IMR-90 (cell line): ENCODE measurements at regions not wholly inside any gene's neighbourhood (a gene's known extent, or its start where the extent isn't known, plus 50 kb on each side); places are given as distances from the start of the nearest gene placed in this dataset.

Experiments used
- ATAC-seq: fragments of 200-7000 bp; cut with Tn5 transposase; 2 replicates; pipeline ENCODE4 v1.9.1; 2020; ENCODE audit warnings: low read depth, mild to moderate bottlenecking, moderate library complexity
- BruUV-seq: library from RNA; stranded (reverse); fragments of 400-500 nt; replicated peaks from 2 replicates; lab custom pipeline; 2021; lab: Mats Ljungman, UMichigan
- CTCF ChIA-PET: fragments of 300-600 bp; formaldehyde crosslinking; extraction: SDS; loops from one replicate; lab custom pipeline; 2021; ENCODE audit warnings: antibody characterized with exemption; lab: Yijun Ruan, JAX
- POLR2A ChIA-PET: fragments of 300-600 bp; sonication (Branson Sonifier 250); formaldehyde crosslinking; loops from one replicate; lab custom pipeline; 2022; ENCODE audit warnings: antibody characterized with exemption; ENCODE audit not compliant: unreplicated experiment; lab: Charles Lee
- DNase-seq: peaks from one replicate; pipeline ENCODE4 v3.0.0; 2013
- H2AFZ ChIP-seq: replicated peaks from 2 replicates; pipeline ENCODE3; 2013; ENCODE audit warnings: low read length, mild to moderate bottlenecking; ENCODE audit not compliant: poor library complexity
- H2AK5ac ChIP-seq: 2 replicates; pipeline ENCODE4 v1.6.1; 2013; ENCODE audit warnings: low read depth, low read length, inconsistent platforms
- H2AK9ac ChIP-seq: replicated peaks from 2 replicates; pipeline ENCODE3; 2013; ENCODE audit warnings: mild to moderate bottlenecking, low read depth, low read length, moderate library complexity; ENCODE audit not compliant: poor library complexity
- H2BK120ac ChIP-seq: 2 replicates; pipeline ENCODE4 v1.6.1; 2013; ENCODE audit warnings: low read depth, low read length, inconsistent platforms
- H2BK15ac ChIP-seq: 3 replicates; pipeline ENCODE4 v1.6.1; 2013; ENCODE audit warnings: low read depth, low read length, inconsistent platforms
- H2BK20ac ChIP-seq: 2 replicates; pipeline ENCODE4 v1.6.1; 2013; ENCODE audit warnings: low read depth, mild to moderate bottlenecking, inconsistent platforms, low read length, moderate library complexity
- H2BK5ac ChIP-seq: 2 replicates; pipeline ENCODE4 v1.6.1; 2013; ENCODE audit warnings: mild to moderate bottlenecking, low read depth, low read length, inconsistent platforms; ENCODE audit not compliant: poor library complexity, severe bottlenecking
- H3K14ac ChIP-seq: replicated peaks from 2 replicates; pipeline ENCODE4 v1.6.1; 2013; ENCODE audit warnings: low read depth, low read length, inconsistent platforms
- H3K18ac ChIP-seq: 2 replicates; pipeline ENCODE4 v1.6.1; 2013; ENCODE audit warnings: low read depth, low read length, control low read depth
- H3K23ac ChIP-seq: 2 replicates; pipeline ENCODE4 v1.6.1; 2013; ENCODE audit warnings: low read depth, low read length, inconsistent platforms
- H3K27ac ChIP-seq: 2 replicates; pipeline ENCODE4 v1.5.1; 2013; ENCODE audit warnings: mild to moderate bottlenecking, control low read depth, low read length; ENCODE audit not compliant: insufficient read depth
- H3K27me3 ChIP-seq: 2 replicates; pipeline ENCODE4 v1.6.1; 2013; ENCODE audit warnings: low read length; ENCODE audit not compliant: control insufficient read depth, insufficient read depth
- H3K36me3 ChIP-seq: 2 replicates; pipeline ENCODE4 v1.6.1; 2013; ENCODE audit warnings: low read length, mixed read lengths; ENCODE audit not compliant: control insufficient read depth, insufficient read depth
- H3K4ac ChIP-seq: 2 replicates; pipeline ENCODE4 v1.6.1; 2013; ENCODE audit warnings: low read depth, low read length, inconsistent platforms
- H3K4me1 ChIP-seq: 2 replicates; pipeline ENCODE4 v1.6.1; 2013; ENCODE audit warnings: low read length, mixed read lengths; ENCODE audit not compliant: control insufficient read depth, insufficient read depth
- H3K4me2 ChIP-seq: 2 replicates; pipeline ENCODE4 v1.6.1; 2013; ENCODE audit warnings: low read depth, mild to moderate bottlenecking, control low read depth, low read length, moderate library complexity
- H3K4me3 ChIP-seq: 2 replicates; pipeline ENCODE4 v1.5.1; 2013; ENCODE audit warnings: low read depth, mild to moderate bottlenecking, control low read depth, low read length, moderate library complexity; ENCODE audit not compliant: insufficient read depth
- H3K56ac ChIP-seq: 2 replicates; pipeline ENCODE4 v1.6.1; 2013; ENCODE audit warnings: low read length, inconsistent platforms; ENCODE audit not compliant: insufficient read depth; ENCODE audit errors: extremely low read depth
- H3K79me1 ChIP-seq, 2 experiments: 2 replicates each; pipeline ENCODE4 v1.6.1; 2013; ENCODE audit warnings: low read length in 2 of 2, inconsistent platforms in 1 of 2, low read depth in 1 of 2
- H3K9ac ChIP-seq: 2 replicates; pipeline ENCODE4 v1.6.1; 2013; ENCODE audit warnings: low read depth, low read length, control low read depth
- H3K9me1 ChIP-seq: 2 replicates; pipeline ENCODE4 v1.6.1; 2013; ENCODE audit warnings: low read length, inconsistent platforms; ENCODE audit not compliant: insufficient read depth
- H3K9me3 ChIP-seq: 2 replicates; pipeline ENCODE4 v1.6.1; 2013; ENCODE audit warnings: low read length; ENCODE audit not compliant: control insufficient read depth, insufficient read depth
- H4K20me1 ChIP-seq: 2 replicates; pipeline ENCODE4 v1.6.1; 2013; ENCODE audit warnings: low read length, inconsistent platforms; ENCODE audit not compliant: insufficient read depth
- H4K5ac ChIP-seq: 2 replicates; pipeline ENCODE4 v1.6.1; 2013; ENCODE audit warnings: mild to moderate bottlenecking, low read depth, low read length, control low read depth
- H4K8ac ChIP-seq, 2 experiments: 2 replicates each; pipeline ENCODE4 v1.6.1; 2013; ENCODE audit warnings: low read depth in 2 of 2, low read length in 2 of 2, control low read depth in 1 of 2, inconsistent platforms in 1 of 2
- H4K91ac ChIP-seq: 2 replicates; pipeline ENCODE4 v1.6.1; 2013; ENCODE audit warnings: low read depth, low read length, inconsistent platforms; ENCODE audit not compliant: insufficient read depth
- BHLHE40 ChIP-seq: fragments of 150-350 bp; IDR thresholded peaks from 2 replicates; pipeline ENCODE4 v1.6.1; 2016; ENCODE audit warnings: mild to moderate bottlenecking, low read depth, low read length
- CHD1 ChIP-seq: IDR thresholded peaks from 2 replicates; pipeline ENCODE4 v1.6.1; 2012; ENCODE audit warnings: low read depth, low read length, improper control_type of control experiment
- CTCF ChIP-seq: conservative IDR thresholded peaks from 2 replicates; pipeline ENCODE4 v1.5.1; 2012; ENCODE audit warnings: mild to moderate bottlenecking, low read depth, low read length, improper control_type of control experiment
- ELK1 ChIP-seq: fragments of 150-350 bp; IDR thresholded peaks from 2 replicates; pipeline ENCODE4 v1.6.1; 2016; ENCODE audit warnings: low read depth, mild to moderate bottlenecking, low read length, moderate library complexity, borderline replicate concordance
- FOS ChIP-seq: fragments of 150-350 bp; IDR thresholded peaks from 2 replicates; pipeline ENCODE4 v1.6.1; 2016; ENCODE audit warnings: low read depth, low read length
- MAFK ChIP-seq: IDR thresholded peaks from 2 replicates; pipeline ENCODE4 v1.6.1; 2012; ENCODE audit warnings: low read depth, low read length, improper control_type of control experiment
- MAZ ChIP-seq: IDR thresholded peaks from 2 replicates; pipeline ENCODE4 v1.6.1; 2012; ENCODE audit warnings: low read depth, mild to moderate bottlenecking, low read length, improper control_type of control experiment, moderate library complexity, borderline replicate concordance
- MXI1 ChIP-seq: IDR thresholded peaks from 2 replicates; pipeline ENCODE4 v1.6.1; 2012; ENCODE audit warnings: low read depth, mild to moderate bottlenecking, low read length, moderate library complexity, borderline replicate concordance
- POLR2A ChIP-seq: IDR thresholded peaks from 2 replicates; pipeline ENCODE4 v1.6.1; 2012; ENCODE audit warnings: mild to moderate bottlenecking, low read depth, low read length
- RAD21 ChIP-seq: IDR thresholded peaks from 2 replicates; pipeline ENCODE4 v1.6.1; 2012; ENCODE audit warnings: low read length, improper control_type of control experiment
- RCOR1 ChIP-seq: IDR thresholded peaks from 2 replicates; pipeline ENCODE4 v1.6.1; 2012; ENCODE audit warnings: mild to moderate bottlenecking, low read length, improper control_type of control experiment; ENCODE audit not compliant: insufficient replicate concordance
- RFX5 ChIP-seq: IDR thresholded peaks from 2 replicates; pipeline ENCODE4 v1.8.0; 2012; ENCODE audit warnings: low read depth, mild to moderate bottlenecking, low read length, moderate library complexity
- SMC3 ChIP-seq: fragments of 150-350 bp; IDR thresholded peaks from 2 replicates; pipeline ENCODE4 v1.6.1; 2016; ENCODE audit warnings: low read depth, mild to moderate bottlenecking, antibody characterized with exemption, low read length, moderate library complexity
- USF2 ChIP-seq: fragments of 150-350 bp; IDR thresholded peaks from 2 replicates; pipeline ENCODE4 v1.6.1; 2017; ENCODE audit warnings: mild to moderate bottlenecking, antibody characterized with exemption, low read length, low read depth
- WGBS, 2 experiments: methylation state at CpG; one replicate each; pipeline versions ENCODE4 v1.1.5 to v1.1.7; 2013; ENCODE audit warnings: missing lambda C conversion rate in 2 of 2; ENCODE audit not compliant: insufficient read length in 1 of 2; ENCODE audit errors: extremely low coverage in 2 of 2; 5-methylcytosine and 5-hydroxymethylcytosine counted together
- dilution Hi-C: fragments of 300-500 bp; cut with HindIII; formaldehyde crosslinking; loops from one replicate; pipeline ENCODE4 v1.14.3; 2018; ENCODE audit warnings: low sequenced_read_pairs; ENCODE audit not compliant: unreplicated experiment
- in situ Hi-C: fragments of 300-500 bp; cut with MboI; formaldehyde crosslinking; loops from 3 replicates; pipeline ENCODE4 v1.14.3; 2019; ENCODE audit warnings: low sequenced_read_pairs, inconsistent platforms, mixed read lengths
- intact Hi-C: fragments of 100-400 bp; cut with micrococcal nuclease; formaldehyde crosslinking; loops from 2 replicates; pipeline ENCODE4 v1.10.0; 2022

- H3K9me1 ChIP-seq: no peaks in the 10 kb centered on the region
- DNase-seq: no peak
- no peak overlapping the region for H3K9ac ChIP-seq
- no peak overlapping the region for H4K91ac ChIP-seq
- ChIA-PET POLR2A (no interaction called here), CTCF (no interaction called here)
- no peak overlapping the region for H3K14ac ChIP-seq
- intact Hi-C loops (no loop called here), in situ Hi-C loops (no loop called here), dilution Hi-C loops (no loop called here)
- H3K4me2 ChIP-seq: no peak overlapping the region
- no peaks in the 10 kb centered on the region for H3K27me3 ChIP-seq
- H2BK120ac ChIP-seq: no peak overlapping the region
- no peak overlapping the region for H3K56ac ChIP-seq
- H3K4me3 ChIP-seq: no peak overlapping the region
- no peak overlapping the region for H2BK20ac ChIP-seq
- H3K36me3 ChIP-seq: no peaks in the 10 kb centered on the region
- no peaks in the 10 kb centered on the region for H3K79me1 ChIP-seq
- H4K5ac ChIP-seq: no peak overlapping the region
- H2AK5ac ChIP-seq: no peak overlapping the region
- H3K23ac ChIP-seq: no peak overlapping the region
- H4K20me1 ChIP-seq: no peaks in the 10 kb centered on the region
- H2BK5ac ChIP-seq: no peak overlapping the region
- ATAC-seq: no peak
- WGBS, 2 experiments: no CpG with 5 or more reads among the region's 2 CpGs
- no peak overlapping the region for H2BK15ac ChIP-seq
- TF ChIP-seq RFX5 (no peak), RAD21 (no peak), POLR2A (no peak), MAZ (no peak), RCOR1 (no peak), CHD1 (no peak), FOS (no peak), ELK1 (no peak), USF2 (no peak), MAFK (no peak), SMC3 (no peak), CTCF (no peak), MXI1 (no peak), BHLHE40 (no peak)
- H2AFZ ChIP-seq: no peak overlapping the region
- H3K4me1 ChIP-seq: no peaks in the 10 kb centered on the region
- H3K4ac ChIP-seq: no peak overlapping the region
- H3K9me3 ChIP-seq: peaks cover 11% of the 10 kb centered on the region
- H3K27ac ChIP-seq: no peak overlapping the region
- BruUV-seq: no TSS peak
- H2AK9ac ChIP-seq: no peak overlapping the region
- H3K18ac ChIP-seq: no peak overlapping the region
- H4K8ac ChIP-seq: no peak overlapping the region
Observed at GRCh38 chr5:164975986-164976385, 1470.6 kb downstream of the MAT2B start.
